Liver (tissue), 3 donors: ENCODE measurements at regions not wholly inside any gene's neighbourhood (a gene's known extent, or its start where the extent isn't known, plus 50 kb on each side); places are given as distances from the start of the nearest gene placed in this dataset.

Source experiments
- RAD21 ChIP-seq, 2 donors: IDR thresholded peaks; 2 replicates each; pipeline ENCODE4 v1.6.1; 2016; ENCODE audit warnings: antibody characterized with exemption in 2 of 2, mild to moderate bottlenecking in 2 of 2
- TF ChIP-seq, protein P1 (sequence below): fragments of 150-350 bp; IDR thresholded peaks from 2 replicates; pipeline ENCODE4 v1.5.1; 2017; ENCODE audit warnings: improper control_type of control experiment, low read depth, low read length; ENCODE audit not compliant: missing input control
- TF ChIP-seq, protein P2 (sequence below): IDR thresholded peaks from 2 replicates; pipeline ENCODE4 v1.6.1; 2016; ENCODE audit warnings: antibody characterized with exemption
- donor health status: healthy.
- donor health status: healthy.

DNA sequence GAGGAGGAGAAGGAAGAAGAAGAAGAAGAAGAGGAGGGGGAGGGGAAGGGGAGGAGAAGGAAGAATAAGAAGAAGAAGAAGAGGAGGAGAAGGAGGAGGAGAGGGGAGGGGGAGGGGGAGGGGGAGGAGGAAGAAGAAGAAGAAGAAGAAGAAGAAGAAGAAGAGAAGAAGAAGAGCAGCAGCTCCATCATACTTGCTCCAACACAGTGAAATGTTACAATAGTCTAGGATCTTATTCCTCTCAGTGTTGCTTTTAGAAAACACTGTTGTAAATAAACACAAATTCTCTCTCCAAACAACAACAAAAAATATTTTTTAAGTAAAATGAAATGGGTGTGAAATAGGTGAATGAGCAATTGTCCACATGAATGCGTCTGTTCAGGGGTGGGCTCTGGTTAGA, 126.6 kb upstream of the KCNJ16 start:
- TF ChIP-seq, protein P1, sequence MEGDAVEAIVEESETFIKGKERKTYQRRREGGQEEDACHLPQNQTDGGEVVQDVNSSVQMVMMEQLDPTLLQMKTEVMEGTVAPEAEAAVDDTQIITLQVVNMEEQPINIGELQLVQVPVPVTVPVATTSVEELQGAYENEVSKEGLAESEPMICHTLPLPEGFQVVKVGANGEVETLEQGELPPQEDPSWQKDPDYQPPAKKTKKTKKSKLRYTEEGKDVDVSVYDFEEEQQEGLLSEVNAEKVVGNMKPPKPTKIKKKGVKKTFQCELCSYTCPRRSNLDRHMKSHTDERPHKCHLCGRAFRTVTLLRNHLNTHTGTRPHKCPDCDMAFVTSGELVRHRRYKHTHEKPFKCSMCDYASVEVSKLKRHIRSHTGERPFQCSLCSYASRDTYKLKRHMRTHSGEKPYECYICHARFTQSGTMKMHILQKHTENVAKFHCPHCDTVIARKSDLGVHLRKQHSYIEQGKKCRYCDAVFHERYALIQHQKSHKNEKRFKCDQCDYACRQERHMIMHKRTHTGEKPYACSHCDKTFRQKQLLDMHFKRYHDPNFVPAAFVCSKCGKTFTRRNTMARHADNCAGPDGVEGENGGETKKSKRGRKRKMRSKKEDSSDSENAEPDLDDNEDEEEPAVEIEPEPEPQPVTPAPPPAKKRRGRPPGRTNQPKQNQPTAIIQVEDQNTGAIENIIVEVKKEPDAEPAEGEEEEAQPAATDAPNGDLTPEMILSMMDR = no peak
- TF ChIP-seq RAD21 (IDR thresholded peaks at IDR 0.05) = no peak
- TF ChIP-seq, protein P2, sequence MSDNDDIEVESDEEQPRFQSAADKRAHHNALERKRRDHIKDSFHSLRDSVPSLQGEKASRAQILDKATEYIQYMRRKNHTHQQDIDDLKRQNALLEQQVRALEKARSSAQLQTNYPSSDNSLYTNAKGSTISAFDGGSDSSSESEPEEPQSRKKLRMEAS = no peak
